ENCODE measurements at regions not wholly inside any gene's neighbourhood (a gene's known extent, or its start where the extent isn't known, plus 50 kb on each side); places are given as distances from the start of the nearest gene placed in this dataset.

DNA sequence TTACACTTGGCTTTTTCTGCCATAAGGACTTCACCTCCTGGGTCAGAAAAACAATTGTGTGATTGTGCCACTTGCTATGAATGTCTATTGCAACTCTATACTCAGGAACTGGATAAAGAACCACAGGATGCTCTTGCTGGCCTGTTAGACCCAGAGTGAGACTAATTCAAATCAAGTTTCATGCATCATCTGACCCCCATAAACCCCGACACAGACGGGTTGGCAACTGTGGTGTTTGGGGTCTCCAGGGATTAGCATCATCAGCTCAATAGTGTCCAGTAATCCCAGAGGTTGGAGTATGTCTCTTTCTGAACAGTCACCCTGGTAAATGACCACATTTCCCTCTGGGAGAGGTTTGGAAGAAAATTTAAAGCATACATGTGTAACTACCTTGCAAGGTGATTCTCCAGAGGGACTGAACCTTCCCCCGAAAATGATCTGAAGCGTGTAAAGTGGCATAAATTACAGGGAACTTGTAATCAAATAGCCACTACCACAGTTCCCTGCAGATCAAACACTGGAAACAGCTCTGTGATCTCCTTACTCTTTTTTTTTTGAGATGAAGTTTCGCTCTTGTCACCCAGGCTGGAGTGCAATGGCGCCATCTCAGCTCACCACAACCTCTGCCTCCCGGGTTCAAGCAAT is 1097.6 kb downstream of the TBC1D22A start (continued):
- no peak for TF ChIP-seq ZNF280D (tag by site-specific recombination; IDR thresholded peaks at IDR 0.05)
- TF ChIP-seq ZNF214 (tag by site-specific recombination; IDR thresholded peaks at IDR 0.05; ENCODE audit: borderline replicate concordance): no peak
- no peak for TF ChIP-seq INSM2 (tag by site-specific recombination; IDR thresholded peaks at IDR 0.05)

DNA sequence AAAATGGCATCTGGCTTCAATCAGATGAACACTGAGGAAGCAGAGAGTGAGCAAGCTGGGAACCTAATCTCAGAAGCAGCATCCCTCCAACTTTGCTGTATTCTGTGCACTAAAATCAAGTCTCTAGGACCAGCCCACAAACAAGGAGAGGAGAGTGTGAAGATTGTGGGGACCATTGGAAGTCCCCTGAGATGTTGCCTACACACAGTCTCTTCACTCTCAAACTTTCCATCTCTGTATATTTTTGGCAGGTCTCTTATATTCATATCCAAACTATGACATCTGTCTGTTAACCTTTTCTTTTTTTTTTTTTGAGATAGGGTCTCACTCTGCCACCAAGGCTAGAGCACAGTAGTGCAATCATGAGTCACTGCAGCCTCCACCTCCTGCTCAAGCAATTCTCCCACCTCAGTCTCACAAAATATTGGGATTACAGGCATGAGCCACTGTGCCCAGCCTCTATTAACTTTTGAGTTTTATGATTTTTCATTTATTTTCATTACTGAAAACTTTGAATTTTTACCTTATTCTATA is 1096.4 kb downstream of the TBC1D22A start:
- no peaks in the 10 kb centered on the region for H3K9me3 ChIP-seq (ENCODE audit: control insufficient read depth, insufficient read depth, low read depth, low read length)
- no peak overlapping the region for H3K4me3 ChIP-seq (ENCODE audit: low read depth, low read length)
- no peaks in the 10 kb centered on the region for H3K36me3 ChIP-seq (ENCODE audit: control insufficient read depth in 2 of 2, insufficient read depth in 1 of 2, low read length in 2 of 2)
- H3K27ac ChIP-seq (ENCODE audit: extremely low read depth, low read depth, low read length): no peak overlapping the region
- ChIA-PET CTCF (no interaction called here), POLR2A (no interaction called here)
- H3K4me1 ChIP-seq (ENCODE audit: control insufficient read depth, insufficient read depth, low read length): no peaks in the 10 kb centered on the region
- no peak for TF ChIP-seq SETDB1 (IDR thresholded peaks at IDR 0.05; ENCODE audit: insufficient read length, low read length)
- TF ChIP-seq ZBTB17 (tag by site-specific recombination; IDR thresholded peaks at IDR 0.05): no peak
- TF ChIP-seq ZNF26 (tag by site-specific recombination; IDR thresholded peaks at IDR 0.05): no peak
- TF ChIP-seq ZNF488 (tag by site-specific recombination; IDR thresholded peaks at IDR 0.05): no peak
- no peak for TF ChIP-seq ZNF202 (tag by site-specific recombination; IDR thresholded peaks at IDR 0.05; ENCODE audit: borderline replicate concordance)
- TF ChIP-seq ZNF16 (tag by site-specific recombination; IDR thresholded peaks at IDR 0.05; ENCODE audit: low read depth): no peak
- TF ChIP-seq ZNF585B (tag by site-specific recombination; IDR thresholded peaks at IDR 0.05): no peak
- no peak for TF ChIP-seq WT1 (tag by site-specific recombination; IDR thresholded peaks at IDR 0.05)
- TF ChIP-seq ZNF624 (tag by site-specific recombination; IDR thresholded peaks at IDR 0.05): no peak

DNA sequence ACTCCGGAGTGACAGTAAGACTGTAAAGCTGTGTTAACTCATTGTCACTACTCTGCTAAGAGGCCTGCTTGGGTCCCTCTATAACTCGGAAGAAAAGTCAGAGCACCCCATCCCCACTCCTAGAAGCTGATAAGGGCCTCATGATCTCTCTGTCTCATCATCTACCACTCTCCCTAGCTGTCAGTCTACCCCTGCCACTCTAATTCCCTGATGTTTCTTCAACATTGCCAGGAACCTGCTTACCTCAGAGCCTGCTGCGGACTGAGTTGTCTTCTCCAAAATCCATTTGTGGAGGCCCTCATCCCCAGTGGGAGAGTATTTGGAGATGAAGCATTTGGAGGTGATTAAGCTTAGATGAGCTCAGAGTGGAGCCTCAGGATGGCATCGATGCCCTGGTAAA is 1092.2 kb downstream of the TBC1D22A start:
- Histone ChIP-seq H3K9me3 (ENCODE audit: control insufficient read depth, insufficient read depth, low read depth, low read length) (no peaks in the 10 kb centered on the region), H3K36me3 (ENCODE audit: control insufficient read depth in 2 of 2, insufficient read depth in 1 of 2, low read length in 2 of 2) (no peaks in the 10 kb centered on the region), H3K27ac (ENCODE audit: extremely low read depth, low read depth, low read length) (no peak overlapping the region), H3K4me1 (ENCODE audit: control insufficient read depth, insufficient read depth, low read length) (peaks cover 3% of the 10 kb centered on the region; the same call in 1 of the 2 replicates), H3K4me3 (ENCODE audit: low read depth, low read length) (no peak overlapping the region)
- TF ChIP-seq ZNF501 (tag by site-specific recombination; IDR thresholded peaks at IDR 0.05): no peak
- no peak for TF ChIP-seq ZXDB (tag by site-specific recombination; IDR thresholded peaks at IDR 0.05)
- TF ChIP-seq ZNF658 (tag by site-specific recombination; IDR thresholded peaks at IDR 0.05): no peak
- TF ChIP-seq ZBTB8A (tag by site-specific recombination; IDR thresholded peaks at IDR 0.05): no peak
- TF ChIP-seq ZNF112 (tag by site-specific recombination; IDR thresholded peaks at IDR 0.05): no peak
- TF ChIP-seq ZNF302 (tag by site-specific recombination; IDR thresholded peaks at IDR 0.05; ENCODE audit: low read depth): no peak
- TF ChIP-seq ZNF473 (tag by site-specific recombination; IDR thresholded peaks at IDR 0.05): no peak
- no peak for TF ChIP-seq ZBTB6 (tag by site-specific recombination; IDR thresholded peaks at IDR 0.05)
- no peak for TF ChIP-seq ZNF624 (tag by site-specific recombination; IDR thresholded peaks at IDR 0.05)
- TF ChIP-seq ZNF24 (tag by site-specific recombination; IDR thresholded peaks at IDR 0.05): no peak
- no peak for TF ChIP-seq ZNF571 (tag by site-specific recombination; IDR thresholded peaks at IDR 0.05)
- no peak for TF ChIP-seq ZNF391 (tag by site-specific recombination; IDR thresholded peaks at IDR 0.05; ENCODE audit: borderline replicate concordance, low read depth)
- no peak for TF ChIP-seq ZBTB7A (tag by site-specific recombination; IDR thresholded peaks at IDR 0.05; ENCODE audit: low read depth)
- TF ChIP-seq ZNF37A (tag by site-specific recombination; IDR thresholded peaks at IDR 0.05): no peak
- ChIA-PET POLR2A (no interaction called here), CTCF (no interaction called here)
